ENCODE measurements at regions not wholly inside any gene's neighbourhood (a gene's known extent, or its start where the extent isn't known, plus 50 kb on each side); places are given as distances from the start of the nearest gene placed in this dataset.

DNA sequence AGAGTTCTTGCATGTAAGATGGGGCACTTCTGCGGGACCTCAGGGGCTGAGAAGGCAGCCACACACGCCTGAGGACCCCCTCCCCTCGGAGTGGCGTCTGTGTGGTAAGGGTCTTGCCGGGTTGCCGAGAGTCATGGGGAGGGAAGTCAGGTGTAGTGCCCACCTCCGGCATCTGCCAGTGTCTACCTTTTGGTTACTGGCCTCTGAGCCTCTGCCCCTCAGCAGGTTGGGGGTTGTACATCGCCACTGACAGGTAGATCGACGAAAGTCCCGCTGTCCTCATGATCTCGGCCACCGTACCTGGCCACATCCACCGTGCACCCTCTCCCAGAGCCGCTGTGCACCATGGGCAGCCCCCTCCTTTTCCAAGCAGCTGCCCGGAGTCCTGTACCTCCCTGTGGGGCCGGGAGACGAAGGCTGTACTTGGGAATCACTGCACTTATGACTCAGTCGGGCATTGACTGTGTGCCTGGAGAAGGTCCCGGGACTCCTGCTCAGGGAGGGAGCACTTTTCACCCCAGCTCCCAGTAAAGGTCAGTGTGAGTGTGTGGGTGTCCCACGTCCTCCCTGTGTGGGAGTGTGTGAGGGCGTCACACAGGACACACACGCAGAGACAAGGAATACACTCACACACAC is 332.4 kb upstream of the MYT1L start:
- H3K4me2 ChIP-seq (ENCODE audit: low read length): no peak overlapping the region
- H3K79me1 ChIP-seq (ENCODE audit: low read length): no peaks in the 10 kb centered on the region
- H3K27me3 ChIP-seq (ENCODE audit: insufficient read depth, low read length, poor library complexity): no peaks in the 10 kb centered on the region
- no peak overlapping the region for H2BK120ac ChIP-seq (ENCODE audit: low read depth, low read length)
- no peak overlapping the region for H2AK5ac ChIP-seq (ENCODE audit: low read length)
- no peak overlapping the region for H3K4me3 ChIP-seq (ENCODE audit: low read length)
- H3K9ac ChIP-seq (ENCODE audit: low read length): no peak overlapping the region
- H3K27ac ChIP-seq (ENCODE audit: low read depth, low read length): no peak overlapping the region
- H2BK15ac ChIP-seq (replicated peaks; ENCODE audit: low read depth): no peak overlapping the region
- WGBS (ENCODE audit: extremely low coverage, insufficient coverage, low lambda C conversion rate): no CpG with 5 or more reads among the region's 23 CpGs
- no peak overlapping the region for H4K8ac ChIP-seq (ENCODE audit: low read depth, low read length)
- no peaks in the 10 kb centered on the region for H3K36me3 ChIP-seq (ENCODE audit: control insufficient read depth, insufficient read depth, low read length)
- H3K79me2 ChIP-seq (ENCODE audit: control insufficient read depth, insufficient read depth, low read length): no peaks in the 10 kb centered on the region
- no peak overlapping the region for H3K4ac ChIP-seq (ENCODE audit: low read depth, low read length)
- no peak overlapping the region for H4K5ac ChIP-seq (ENCODE audit: low read length)
- H3K4me1 ChIP-seq (ENCODE audit: control insufficient read depth, low read depth, low read length): no peaks in the 10 kb centered on the region
- no peak for DNase-seq
- no peak overlapping the region for H3K18ac ChIP-seq (ENCODE audit: low read length)
- H2BK5ac ChIP-seq (ENCODE audit: low read length): no peak overlapping the region
- no peak overlapping the region for H3K56ac ChIP-seq (ENCODE audit: low read length)
- H3K23ac ChIP-seq (ENCODE audit: low read length): no peak overlapping the region

DNA sequence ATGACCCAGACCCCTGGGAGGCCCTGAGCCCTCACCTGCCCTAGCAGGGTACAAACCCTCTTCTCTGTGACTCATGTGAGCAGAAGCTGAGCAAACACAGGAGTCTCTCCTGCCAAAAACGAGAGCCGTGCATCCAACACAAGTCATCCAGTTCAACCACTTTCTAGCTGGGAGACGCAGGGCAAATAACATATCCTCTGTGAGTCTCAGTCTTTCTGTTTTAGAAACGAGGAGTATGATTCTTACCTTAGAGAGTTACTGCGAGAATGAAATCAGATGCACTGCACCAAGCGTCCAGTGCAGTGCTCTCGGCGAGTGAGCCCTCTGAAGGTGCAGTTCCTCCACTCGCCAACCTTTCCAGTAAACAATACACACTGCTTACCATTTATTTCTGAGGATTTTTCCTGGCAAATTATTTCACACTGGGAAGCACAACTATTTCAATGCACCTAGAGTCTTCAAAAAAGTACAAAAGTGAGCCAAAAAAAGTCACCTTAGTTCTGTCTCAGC is 331.8 kb upstream of the MYT1L start:
- Histone ChIP-seq H3K4me1 (ENCODE audit: control insufficient read depth, low read depth, low read length) (no peaks in the 10 kb centered on the region), H2BK120ac (ENCODE audit: low read depth, low read length) (no peak overlapping the region), H3K27ac (ENCODE audit: low read depth, low read length) (no peak overlapping the region), H3K23ac (ENCODE audit: low read length) (no peak overlapping the region), H2AK5ac (ENCODE audit: low read length) (no peak overlapping the region), H3K4me3 (ENCODE audit: low read length) (no peak overlapping the region), H3K4ac (ENCODE audit: low read depth, low read length) (no peak overlapping the region), H4K5ac (ENCODE audit: low read length) (no peak overlapping the region), H3K79me2 (ENCODE audit: control insufficient read depth, insufficient read depth, low read length) (no peaks in the 10 kb centered on the region), H3K9ac (ENCODE audit: low read length) (no peak overlapping the region), H3K27me3 (ENCODE audit: insufficient read depth, low read length, poor library complexity) (no peaks in the 10 kb centered on the region), H3K79me1 (ENCODE audit: low read length) (no peaks in the 10 kb centered on the region), H4K8ac (ENCODE audit: low read depth, low read length) (no peak overlapping the region), H2BK15ac (replicated peaks; ENCODE audit: low read depth) (no peak overlapping the region), H3K4me2 (ENCODE audit: low read length) (no peak overlapping the region), H2BK5ac (ENCODE audit: low read length) (no peak overlapping the region), H3K18ac (ENCODE audit: low read length) (no peak overlapping the region), H3K56ac (ENCODE audit: low read length) (no peak overlapping the region), H3K36me3 (ENCODE audit: control insufficient read depth, insufficient read depth, low read length) (no peaks in the 10 kb centered on the region)
- no peak for DNase-seq
- WGBS (ENCODE audit: extremely low coverage, insufficient coverage, low lambda C conversion rate): no CpG with 5 or more reads among the region's 9 CpGs

DNA sequence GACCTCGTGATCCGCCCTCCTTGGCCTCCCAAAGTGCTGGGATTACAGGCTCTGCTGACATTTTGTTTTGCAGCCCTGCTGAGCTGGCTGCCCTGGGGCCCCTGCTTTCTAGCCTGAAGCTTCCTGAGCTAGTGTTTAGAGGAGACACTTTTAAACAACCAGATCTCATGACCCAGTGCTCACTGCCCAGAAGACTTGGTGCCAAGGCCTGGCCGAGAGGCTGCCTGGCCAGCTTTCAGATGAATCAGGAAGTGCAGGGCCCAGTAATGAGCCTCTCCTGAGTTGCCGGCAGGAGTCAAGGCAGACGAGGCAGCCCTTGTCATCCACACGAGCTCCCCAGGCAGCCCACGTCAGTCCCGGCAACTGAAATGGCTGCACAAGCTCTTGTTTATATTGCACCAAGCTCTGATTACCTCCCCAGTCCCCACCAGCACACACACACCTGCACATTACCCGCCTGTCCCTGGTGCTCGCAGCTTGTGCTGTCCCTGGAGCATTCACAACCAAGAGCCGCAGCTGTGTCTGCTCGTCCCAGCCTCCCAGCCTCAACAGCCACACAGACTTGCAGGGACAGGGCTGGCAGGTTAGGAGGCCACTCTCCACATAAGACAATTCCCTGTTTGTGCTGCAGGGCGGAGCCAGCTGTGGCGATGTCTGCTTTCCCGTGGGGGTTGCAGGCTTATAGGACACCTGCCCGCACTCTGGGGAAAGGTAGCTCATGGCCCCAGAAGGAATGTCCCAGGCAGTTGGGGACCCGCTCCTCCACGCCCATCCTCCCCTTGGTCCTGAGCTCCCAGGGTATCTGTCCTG is 331.2 kb upstream of the MYT1L start:
- no CpG with 5 or more reads among the region's 18 CpGs for WGBS (ENCODE audit: extremely low coverage, insufficient coverage, low lambda C conversion rate)
- Histone ChIP-seq H3K36me3 (ENCODE audit: control insufficient read depth, insufficient read depth, low read length) (no peaks in the 10 kb centered on the region), H4K5ac (ENCODE audit: low read length) (no peak overlapping the region), H3K27ac (ENCODE audit: low read depth, low read length) (no peak overlapping the region), H4K8ac (ENCODE audit: low read depth, low read length) (no peak overlapping the region), H2BK15ac (replicated peaks; ENCODE audit: low read depth) (no peak overlapping the region), H2AK5ac (ENCODE audit: low read length) (no peak overlapping the region), H3K56ac (ENCODE audit: low read length) (no peak overlapping the region), H3K4me3 (ENCODE audit: low read length) (no peak overlapping the region), H2BK120ac (ENCODE audit: low read depth, low read length) (no peak overlapping the region), H3K4me2 (ENCODE audit: low read length) (no peak overlapping the region), H3K4me1 (ENCODE audit: control insufficient read depth, low read depth, low read length) (no peaks in the 10 kb centered on the region), H3K79me1 (ENCODE audit: low read length) (no peaks in the 10 kb centered on the region), H2BK5ac (ENCODE audit: low read length) (no peak overlapping the region), H3K23ac (ENCODE audit: low read length) (no peak overlapping the region), H3K9ac (ENCODE audit: low read length) (no peak overlapping the region), H3K79me2 (ENCODE audit: control insufficient read depth, insufficient read depth, low read length) (no peaks in the 10 kb centered on the region), H3K27me3 (ENCODE audit: insufficient read depth, low read length, poor library complexity) (no peaks in the 10 kb centered on the region), H3K4ac (ENCODE audit: low read depth, low read length) (no peak overlapping the region), H3K18ac (ENCODE audit: low read length) (no peak overlapping the region)
- DNase-seq: no peak

DNA sequence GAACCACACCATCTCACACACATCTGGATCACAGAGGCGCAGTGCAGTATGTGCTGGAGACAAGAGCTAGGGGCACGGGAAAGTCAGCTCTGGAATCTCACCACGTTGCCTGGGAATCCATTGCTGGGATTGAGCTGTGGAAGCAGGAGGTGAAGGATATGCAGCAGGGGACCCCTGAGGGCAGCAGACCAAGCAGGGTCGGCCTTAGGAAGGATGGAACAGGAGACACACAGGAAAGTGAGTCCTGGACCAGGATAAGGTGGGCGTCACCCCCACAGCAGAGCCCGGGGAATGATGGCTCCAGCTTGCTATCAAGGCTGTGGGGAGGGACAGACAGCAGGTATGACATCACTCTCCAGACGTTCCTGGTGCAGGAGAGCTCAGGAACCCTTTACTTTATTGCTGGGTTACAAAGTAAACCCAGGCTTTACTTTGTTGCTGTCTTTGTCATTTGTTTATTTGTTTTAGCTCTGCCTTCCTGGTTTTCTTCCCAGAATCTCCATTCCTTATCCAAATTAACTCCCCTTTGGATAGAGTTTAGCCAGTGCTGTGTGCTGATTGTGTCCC is 329.8 kb upstream of the MYT1L start:
- H3K9ac ChIP-seq (ENCODE audit: low read length): no peak overlapping the region
- H3K4me1 ChIP-seq (ENCODE audit: control insufficient read depth, low read depth, low read length): no peaks in the 10 kb centered on the region
- H2BK15ac ChIP-seq (replicated peaks; ENCODE audit: low read depth): no peak overlapping the region
- H2BK120ac ChIP-seq (ENCODE audit: low read depth, low read length): no peak overlapping the region
- H3K79me1 ChIP-seq (ENCODE audit: low read length): no peaks in the 10 kb centered on the region
- no peaks in the 10 kb centered on the region for H3K79me2 ChIP-seq (ENCODE audit: control insufficient read depth, insufficient read depth, low read length)
- H3K4ac ChIP-seq (ENCODE audit: low read depth, low read length): no peak overlapping the region
- no CpG with 5 or more reads among the region's 7 CpGs for whole genome bisulfite sequencing (ENCODE audit: extremely low coverage, insufficient coverage, low lambda C conversion rate)
- H3K18ac ChIP-seq (ENCODE audit: low read length): no peak overlapping the region
- no peak overlapping the region for H3K4me2 ChIP-seq (ENCODE audit: low read length)
- H3K56ac ChIP-seq (ENCODE audit: low read length): no peak overlapping the region
- no peak for DNase-seq
- H3K4me3 ChIP-seq (ENCODE audit: low read length): no peak overlapping the region
- no peak overlapping the region for H3K23ac ChIP-seq (ENCODE audit: low read length)
- H3K36me3 ChIP-seq (ENCODE audit: control insufficient read depth, insufficient read depth, low read length): no peaks in the 10 kb centered on the region
- no peak overlapping the region for H4K8ac ChIP-seq (ENCODE audit: low read depth, low read length)
- no peak overlapping the region for H4K5ac ChIP-seq (ENCODE audit: low read length)
- H3K27ac ChIP-seq (ENCODE audit: low read depth, low read length): no peak overlapping the region
- H2BK5ac ChIP-seq (ENCODE audit: low read length): no peak overlapping the region
- H2AK5ac ChIP-seq (ENCODE audit: low read length): no peak overlapping the region
- no peaks in the 10 kb centered on the region for H3K27me3 ChIP-seq (ENCODE audit: insufficient read depth, low read length, poor library complexity)

DNA sequence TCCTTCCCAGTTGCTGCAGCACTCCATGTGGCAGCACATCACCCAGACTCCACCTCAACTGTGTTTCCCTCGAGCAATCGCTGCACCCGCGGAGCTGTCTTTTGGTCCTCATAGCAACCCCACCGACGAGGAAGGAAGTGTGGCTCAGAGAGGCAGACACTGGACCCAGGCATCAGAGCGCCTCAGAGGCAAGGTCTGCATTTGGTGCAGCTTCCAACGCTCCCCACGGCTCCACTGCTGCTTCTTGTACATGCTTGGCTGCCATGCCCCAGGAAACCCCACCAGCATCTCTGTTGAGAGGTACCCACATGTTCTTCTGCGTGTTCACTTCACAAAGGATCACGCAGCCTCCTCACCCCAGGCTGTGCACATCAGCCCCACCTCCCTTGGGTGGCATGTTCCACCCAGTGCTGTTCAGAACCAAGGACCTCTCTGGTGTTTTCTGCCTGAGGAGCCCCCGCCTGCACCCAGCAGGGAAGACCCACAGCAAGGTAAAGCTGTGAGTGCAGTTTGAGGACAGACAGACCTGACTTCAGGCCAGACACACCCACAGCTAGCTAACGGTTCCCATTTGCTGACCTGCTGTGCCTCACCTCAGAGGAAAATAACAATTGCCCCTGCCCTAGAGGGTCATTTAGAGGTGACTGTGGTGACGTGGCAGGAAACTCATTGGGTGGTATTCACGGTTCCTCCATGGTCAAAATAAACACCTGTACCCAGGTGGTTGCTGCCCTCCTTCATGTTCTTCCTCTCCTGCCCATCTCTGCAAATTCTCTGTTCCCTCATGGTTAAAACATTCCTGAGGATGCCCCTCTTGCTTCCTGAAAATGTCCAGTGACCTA is 326.3 kb upstream of the MYT1L start:
- no peak overlapping the region for H2BK120ac ChIP-seq (ENCODE audit: low read depth, low read length)
- H4K8ac ChIP-seq (ENCODE audit: low read depth, low read length): no peak overlapping the region
- no peak overlapping the region for H3K23ac ChIP-seq (ENCODE audit: low read length)
- H3K18ac ChIP-seq (ENCODE audit: low read length): no peak overlapping the region
- no peak overlapping the region for H3K56ac ChIP-seq (ENCODE audit: low read length)
- H2BK5ac ChIP-seq (ENCODE audit: low read length): no peak overlapping the region
- H2BK15ac ChIP-seq (replicated peaks; ENCODE audit: low read depth): no peak overlapping the region
- no CpG with 5 or more reads among the region's 15 CpGs for WGBS (ENCODE audit: extremely low coverage, insufficient coverage, low lambda C conversion rate)
- no peak overlapping the region for H3K4me3 ChIP-seq (ENCODE audit: low read length)
- no peak for DNase-seq
- no peak overlapping the region for H3K27ac ChIP-seq (ENCODE audit: low read depth, low read length)
- no peak overlapping the region for H4K5ac ChIP-seq (ENCODE audit: low read length)
- H2AK5ac ChIP-seq (ENCODE audit: low read length): no peak overlapping the region
- no peaks in the 10 kb centered on the region for H3K79me1 ChIP-seq (ENCODE audit: low read length)
- H3K4me1 ChIP-seq (ENCODE audit: control insufficient read depth, low read depth, low read length): no peaks in the 10 kb centered on the region
- no peaks in the 10 kb centered on the region for H3K36me3 ChIP-seq (ENCODE audit: control insufficient read depth, insufficient read depth, low read length)
- H3K4me2 ChIP-seq (ENCODE audit: low read length): no peak overlapping the region
- H3K27me3 ChIP-seq (ENCODE audit: insufficient read depth, low read length, poor library complexity): no peaks in the 10 kb centered on the region
- H3K4ac ChIP-seq (ENCODE audit: low read depth, low read length): no peak overlapping the region
- H3K9ac ChIP-seq (ENCODE audit: low read length): no peak overlapping the region
- no peaks in the 10 kb centered on the region for H3K79me2 ChIP-seq (ENCODE audit: control insufficient read depth, insufficient read depth, low read length)

Data from mesendoderm (in vitro differentiated cells).